HCT116 (cell line): ENCODE measurements at regions not wholly inside any gene's neighbourhood (a gene's known extent, or its start where the extent isn't known, plus 50 kb on each side); places are given as distances from the start of the nearest gene placed in this dataset.

Source experiments
- ATAC-seq: fragments of 200-7000 bp; cut with Tn5 transposase; 2 replicates; pipeline ENCODE4 v1.9.1; 2020; ENCODE audit warnings: mild to moderate bottlenecking, moderate library complexity
- BruUV-seq: library from RNA; stranded (reverse); fragments of 400-500 nt; replicated peaks from 2 replicates; lab custom pipeline; 2021; lab: Mats Ljungman, UMichigan
- CTCF ChIA-PET: fragments of 300-600 bp; sonication (Branson Sonifier 250); formaldehyde crosslinking; loops from one replicate; lab custom pipeline; 2021; ENCODE audit warnings: antibody characterized with exemption; lab: Charles Lee
- POLR2A ChIA-PET: fragments of 300-600, 350-600 bp; sonication (Branson Sonifier 250); formaldehyde crosslinking; loops from one replicate; lab custom pipeline; 2021; ENCODE audit warnings: antibody characterized with exemption; lab: Charles Lee
- RAD21 ChIA-PET, 2 experiments: fragments of 300-600 bp; sonication (Branson Sonifier 250); formaldehyde crosslinking; loops; one replicate each; lab custom pipeline; 2023; ENCODE audit warnings: low total read pairs in 2 of 2; ENCODE audit not compliant: uncharacterized antibody in 2 of 2, unreplicated experiment in 2 of 2, low non-redundant PET in 1 of 2; lab: Charles Lee
- DNase-seq: peaks from one replicate; pipeline ENCODE4 v3.0.0-alpha.2; 2010; ENCODE audit warnings: low read depth, low spot score
- H2AFZ ChIP-seq: fragments of 200-600 bp; shearing (Covaris generic), sonication (generic); 2 replicates; pipeline ENCODE4 v1.6.1; 2017; ENCODE audit warnings: low read depth, mixed run types, mixed read lengths, antibody characterized with exemption, low read length; ENCODE audit not compliant: poor library complexity, severe bottlenecking
- H3K27ac ChIP-seq: 2 replicates; pipeline ENCODE4 v1.5.1; 2012; ENCODE audit warnings: low read depth, low read length
- H3K27me3 ChIP-seq: fragments of 200-600 bp; sonication (generic); 2 replicates; pipeline ENCODE4 v1.6.1; 2016; ENCODE audit warnings: mixed run types, low read length, mixed read lengths; ENCODE audit not compliant: insufficient read depth
- H3K36me3 ChIP-seq, 2 experiments: fragments of 200-500 bp in 1 of 2; fragments of 200-600 bp in 1 of 2; sonication (Bioruptor generic) in 1 of 2; sonication (generic) in 1 of 2; 2 replicates each; pipeline versions ENCODE4 v1.5.1 to v1.6.1; 2014 to 2016; ENCODE audit warnings: low read length in 2 of 2, inconsistent platforms in 1 of 2, mixed read lengths in 1 of 2, mixed run types in 1 of 2; ENCODE audit not compliant: insufficient read depth in 2 of 2, control insufficient read depth in 1 of 2
- H3K4me1 ChIP-seq, 2 experiments: fragments of 200-600 bp in 1 of 2; sonication (generic) in 1 of 2; 2 replicates each; pipeline versions ENCODE4 v1.5.1 to v1.6.1; 2012 to 2017; ENCODE audit warnings: low read length in 2 of 2, inconsistent platforms in 1 of 2, mild to moderate bottlenecking in 1 of 2, mixed read lengths in 1 of 2, mixed run types in 1 of 2, moderate library complexity in 1 of 2; ENCODE audit not compliant: insufficient read depth in 2 of 2, control insufficient read depth in 1 of 2
- H3K4me2 ChIP-seq: fragments of 200-600 bp; sonication (generic); 2 replicates; pipeline ENCODE4 v1.6.1; 2017; ENCODE audit warnings: mixed run types, low read length, mixed read lengths
- H3K4me3 ChIP-seq, 2 experiments: fragments of 200-600 bp in 1 of 2; sonication (generic) in 1 of 2; replicated peaks in 1 of 2; 2 replicates each; pipeline ENCODE4 v1.5.1; 2011 to 2016; ENCODE audit warnings: low read length in 2 of 2, control low read depth in 1 of 2, low read depth in 1 of 2, mild to moderate bottlenecking in 1 of 2, mixed read lengths in 1 of 2, mixed run types in 1 of 2
- H3K79me2 ChIP-seq: fragments of 200-600 bp; sonication (generic); 2 replicates; pipeline ENCODE4 v1.6.1; 2017; ENCODE audit warnings: mild to moderate bottlenecking, mixed run types, low read length, moderate library complexity, mixed read lengths; ENCODE audit not compliant: insufficient read depth
- H3K9ac ChIP-seq: fragments of 200-600 bp; sonication (generic); 2 replicates; pipeline ENCODE4 v1.6.1; 2016; ENCODE audit warnings: low read length, mixed read lengths
- H3K9me2 ChIP-seq: fragments of 200-600 bp; sonication (generic), shearing (Covaris generic); 2 replicates; pipeline ENCODE4 v1.6.1; 2017; ENCODE audit warnings: mixed run types, mild to moderate bottlenecking, moderate library complexity; ENCODE audit not compliant: insufficient read depth
- H3K9me3 ChIP-seq, 2 experiments: fragments of 200-500 bp in 1 of 2; fragments of 200-600 bp in 1 of 2; sonication (Bioruptor generic) in 1 of 2; sonication (generic) in 1 of 2; 2 replicates each; pipeline ENCODE4 v1.6.1; 2014 to 2017; ENCODE audit warnings: low read length in 2 of 2, mixed read lengths in 2 of 2, inconsistent platforms in 1 of 2, low read depth in 1 of 2, mild to moderate bottlenecking in 1 of 2, mixed run types in 1 of 2, moderate library complexity in 1 of 2; ENCODE audit not compliant: control insufficient read depth in 1 of 2, insufficient read depth in 1 of 2
- H4K20me1 ChIP-seq: fragments of 200-600 bp; sonication (generic), shearing (Covaris generic); 2 replicates; pipeline ENCODE4 v1.6.1; 2017; ENCODE audit warnings: mixed run types, mild to moderate bottlenecking, moderate library complexity; ENCODE audit not compliant: insufficient read depth
- CEBPB ChIP-seq: IDR thresholded peaks from 2 replicates; pipeline ENCODE4 v1.6.1; 2012; ENCODE audit warnings: low read depth
- EGR1 ChIP-seq: IDR thresholded peaks from 2 replicates; pipeline ENCODE4 v1.6.1; 2012; ENCODE audit warnings: low read depth
- EZH2phosphoT487 ChIP-seq: fragments of 200-600 bp; IDR thresholded peaks from 2 replicates; pipeline ENCODE4 v1.6.1; 2018; ENCODE audit warnings: antibody characterized with exemption, borderline replicate concordance
- JUND ChIP-seq: IDR thresholded peaks from 2 replicates; pipeline ENCODE4 v1.6.1; 2012
- POLR2AphosphoS5 ChIP-seq: IDR thresholded peaks from 2 replicates; pipeline ENCODE4 v1.6.1; 2011; ENCODE audit warnings: mild to moderate bottlenecking, low read depth, low read length, moderate library complexity
- SIN3A ChIP-seq: IDR thresholded peaks from 2 replicates; pipeline ENCODE4 v1.6.1; 2012; ENCODE audit warnings: low read depth
- SP1 ChIP-seq: IDR thresholded peaks from 2 replicates; pipeline ENCODE4 v1.6.1; 2012; ENCODE audit warnings: low read depth
- SRF ChIP-seq: IDR thresholded peaks from 2 replicates; pipeline ENCODE4 v1.6.1; 2012; ENCODE audit warnings: low read depth
- YY1 ChIP-seq: IDR thresholded peaks from 2 replicates; pipeline ENCODE4 v1.6.1; 2011; ENCODE audit warnings: low read length, low read depth, moderate library complexity, mild to moderate bottlenecking; ENCODE audit not compliant: insufficient replicate concordance; ENCODE audit errors: extremely low read depth
- intact Hi-C: fragments of 100-400 bp; cut with micrococcal nuclease; formaldehyde crosslinking; loops from 2 replicates; pipeline ENCODE4 v1.10.0; 2022
- TF ChIP-seq, protein P1 (sequence below): IDR thresholded peaks from 2 replicates; pipeline ENCODE4 v1.6.1; 2012; ENCODE audit warnings: low read depth

DNA sequence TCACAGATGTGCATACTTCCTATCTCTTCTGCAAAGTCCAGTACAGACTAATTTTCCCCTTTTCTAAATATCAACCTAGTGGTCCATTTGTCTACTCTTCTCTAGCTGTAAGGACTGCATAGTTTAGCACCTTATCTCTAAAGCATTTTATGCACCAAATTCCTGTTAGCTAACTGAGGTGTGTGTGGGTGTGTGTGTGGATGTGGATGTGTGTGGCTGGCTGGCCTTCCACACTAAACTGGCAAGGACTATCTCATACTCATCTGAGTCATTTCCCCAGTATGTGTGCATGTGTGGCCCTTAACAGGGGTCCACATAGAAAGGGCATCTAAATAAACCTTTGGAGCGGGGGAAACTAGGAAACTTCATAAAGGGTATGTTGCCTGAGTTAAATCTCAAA lies 139.6 kb downstream of the TTC32 start (continued):
- TF ChIP-seq, protein P1, sequence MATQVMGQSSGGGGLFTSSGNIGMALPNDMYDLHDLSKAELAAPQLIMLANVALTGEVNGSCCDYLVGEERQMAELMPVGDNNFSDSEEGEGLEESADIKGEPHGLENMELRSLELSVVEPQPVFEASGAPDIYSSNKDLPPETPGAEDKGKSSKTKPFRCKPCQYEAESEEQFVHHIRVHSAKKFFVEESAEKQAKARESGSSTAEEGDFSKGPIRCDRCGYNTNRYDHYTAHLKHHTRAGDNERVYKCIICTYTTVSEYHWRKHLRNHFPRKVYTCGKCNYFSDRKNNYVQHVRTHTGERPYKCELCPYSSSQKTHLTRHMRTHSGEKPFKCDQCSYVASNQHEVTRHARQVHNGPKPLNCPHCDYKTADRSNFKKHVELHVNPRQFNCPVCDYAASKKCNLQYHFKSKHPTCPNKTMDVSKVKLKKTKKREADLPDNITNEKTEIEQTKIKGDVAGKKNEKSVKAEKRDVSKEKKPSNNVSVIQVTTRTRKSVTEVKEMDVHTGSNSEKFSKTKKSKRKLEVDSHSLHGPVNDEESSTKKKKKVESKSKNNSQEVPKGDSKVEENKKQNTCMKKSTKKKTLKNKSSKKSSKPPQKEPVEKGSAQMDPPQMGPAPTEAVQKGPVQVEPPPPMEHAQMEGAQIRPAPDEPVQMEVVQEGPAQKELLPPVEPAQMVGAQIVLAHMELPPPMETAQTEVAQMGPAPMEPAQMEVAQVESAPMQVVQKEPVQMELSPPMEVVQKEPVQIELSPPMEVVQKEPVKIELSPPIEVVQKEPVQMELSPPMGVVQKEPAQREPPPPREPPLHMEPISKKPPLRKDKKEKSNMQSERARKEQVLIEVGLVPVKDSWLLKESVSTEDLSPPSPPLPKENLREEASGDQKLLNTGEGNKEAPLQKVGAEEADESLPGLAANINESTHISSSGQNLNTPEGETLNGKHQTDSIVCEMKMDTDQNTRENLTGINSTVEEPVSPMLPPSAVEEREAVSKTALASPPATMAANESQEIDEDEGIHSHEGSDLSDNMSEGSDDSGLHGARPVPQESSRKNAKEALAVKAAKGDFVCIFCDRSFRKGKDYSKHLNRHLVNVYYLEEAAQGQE: no peak
- TF ChIP-seq EGR1 (no peak), CEBPB (no peak), JUND (no peak), SRF (no peak), EZH2phosphoT487 (no peak), SP1 (no peak)

DNA sequence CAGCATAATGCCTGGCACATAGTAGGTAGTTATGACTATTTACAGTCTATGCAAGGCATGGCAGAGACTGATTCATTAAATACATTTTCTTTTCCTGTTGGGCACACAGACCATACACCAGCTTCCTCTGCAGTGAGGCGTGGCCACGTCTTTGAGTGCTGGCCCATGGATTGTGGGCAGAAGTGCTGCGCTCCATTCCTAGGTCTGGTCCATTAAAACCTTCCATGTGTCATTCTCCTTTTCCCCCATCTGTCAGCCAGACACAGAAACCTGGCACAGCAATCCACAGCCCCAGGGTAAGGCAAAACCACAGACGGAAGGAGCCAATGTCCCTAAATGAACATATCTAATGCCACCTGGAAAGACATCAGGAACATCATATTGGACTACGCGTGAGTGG lies 141.9 kb downstream of the TTC32 start:
- H2AFZ ChIP-seq: no peak overlapping the region
- H3K9me2 ChIP-seq: no peaks in the 10 kb centered on the region
- no peaks in the 10 kb centered on the region for H3K36me3 ChIP-seq
- no peak overlapping the region for H3K27ac ChIP-seq
- H3K79me2 ChIP-seq: no peaks in the 10 kb centered on the region
- ATAC-seq: no peak
- no peak overlapping the region for H3K4me2 ChIP-seq
- ChIA-PET RAD21 (no interaction called here), CTCF (no interaction called here), POLR2A (no interaction called here)
- intact Hi-C loops: no loop called here
- no peak for DNase-seq
- H3K9ac ChIP-seq: no peak overlapping the region
- no peak overlapping the region for H3K4me3 ChIP-seq
- no TSS peak for BruUV-seq
- H3K27me3 ChIP-seq: no peaks in the 10 kb centered on the region
- H3K9me3 ChIP-seq: no peaks in the 10 kb centered on the region
- H4K20me1 ChIP-seq: no peaks in the 10 kb centered on the region
- no peak for TF ChIP-seq YY1
- TF ChIP-seq CEBPB: no peak
- TF ChIP-seq SRF: no peak
- TF ChIP-seq SIN3A: no peak
- TF ChIP-seq EZH2phosphoT487: no peak
- no peak for TF ChIP-seq POLR2AphosphoS5
- H3K4me1 ChIP-seq: no peaks in the 10 kb centered on the region
